PC-3 (cell line): ENCODE measurements at regions not wholly inside any gene's neighbourhood (a gene's known extent, or its start where the extent isn't known, plus 50 kb on each side); places are given as distances from the start of the nearest gene placed in this dataset.

Source experiments
- CTCF ChIP-seq: fragments of 300-600 bp; sonication (generic); conservative IDR thresholded peaks from 2 replicates; pipeline ENCODE4 v1.5.1; 2017; ENCODE audit warnings: antibody characterized with exemption, low read depth, mild to moderate bottlenecking, low read length
- EZH2 ChIP-seq: fragments of 300-600 bp; sonication (generic); IDR thresholded peaks from one replicate; pipeline ENCODE4 v1.6.1; 2017; ENCODE audit warnings: antibody characterized with exemption, mild to moderate bottlenecking, low read length; ENCODE audit not compliant: unreplicated experiment
- EZH2phosphoT487 ChIP-seq: fragments of 300-600 bp; sonication (generic); IDR thresholded peaks from 2 replicates; pipeline ENCODE4 v1.6.1; 2018; ENCODE audit warnings: mild to moderate bottlenecking, antibody characterized with exemption, low read length, borderline replicate concordance

- TF ChIP-seq CTCF (no peak), EZH2 (no peak), EZH2phosphoT487 (no peak)
Observed at GRCh38 chr19:30165228-30165813, 206.9 kb upstream of the ZNF536 start.
